ENCODE measurements at regions not wholly inside any gene's neighbourhood (a gene's known extent, or its start where the extent isn't known, plus 50 kb on each side); places are given as distances from the start of the nearest gene placed in this dataset.

GRCh38 chr11:11173316-11174025 is 179.6 kb downstream of the CSNK2A3 start:
- no peak for DNase-seq

GRCh38 chr11:11171854-11172253 is 181.2 kb downstream of the CSNK2A3 start:
- DNase-seq: no peak

DNA sequence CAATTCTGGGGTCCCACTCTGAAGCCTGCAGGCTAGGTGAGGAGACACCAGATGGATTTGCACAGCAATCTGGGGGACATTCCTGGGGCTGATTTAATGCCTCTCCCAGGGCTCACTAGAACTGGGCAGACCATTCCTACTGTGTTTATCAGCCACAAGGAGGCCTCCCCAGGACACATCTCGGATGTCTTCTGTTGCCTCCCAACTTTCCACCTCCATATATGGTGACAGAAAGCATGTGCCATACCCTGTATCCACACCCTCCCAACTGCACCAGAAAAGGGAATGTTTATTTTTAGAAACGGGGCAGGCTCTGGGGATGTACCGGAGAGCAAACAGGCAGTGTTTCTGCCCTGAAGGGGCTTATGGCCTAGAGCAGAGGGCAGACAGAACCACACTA is 181.8 kb downstream of the CSNK2A3 start:
- DNase-seq: no peak

DNA sequence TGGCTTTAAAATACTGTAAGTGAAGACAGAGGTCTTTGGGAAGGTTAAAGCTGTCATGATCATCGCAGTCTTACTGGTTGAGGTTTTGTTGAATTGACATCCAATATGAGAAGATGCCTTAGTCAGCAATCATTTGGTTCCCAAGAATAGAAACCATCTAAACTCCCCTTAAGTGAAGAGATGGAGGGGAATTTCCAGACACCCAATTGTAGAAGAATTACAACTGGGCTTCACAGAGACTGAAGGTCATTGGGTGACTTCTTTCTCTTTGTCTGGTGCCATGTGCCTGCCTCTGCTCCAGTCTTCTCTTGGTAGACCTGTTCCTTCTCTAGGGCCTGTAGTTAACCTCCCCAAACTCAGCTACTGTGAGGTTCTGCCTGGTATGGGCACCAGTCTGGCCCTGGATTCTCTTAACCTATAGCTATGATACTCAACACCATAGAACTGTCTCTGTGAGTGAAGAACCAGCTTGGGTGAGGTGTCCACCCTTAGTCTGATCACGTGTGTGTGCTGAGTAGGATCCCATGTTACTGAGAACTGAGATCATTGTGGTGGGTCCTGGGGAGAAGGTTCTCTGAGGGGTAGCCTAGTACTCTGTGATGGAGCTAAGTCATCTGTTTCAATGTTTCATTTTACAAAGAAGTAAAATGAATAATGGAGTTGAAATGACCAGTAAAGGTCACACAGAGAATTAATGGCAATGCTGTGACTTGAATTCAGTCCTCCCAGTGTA is 182.5 kb downstream of the CSNK2A3 start:
- DNase-seq: no peak

DNA sequence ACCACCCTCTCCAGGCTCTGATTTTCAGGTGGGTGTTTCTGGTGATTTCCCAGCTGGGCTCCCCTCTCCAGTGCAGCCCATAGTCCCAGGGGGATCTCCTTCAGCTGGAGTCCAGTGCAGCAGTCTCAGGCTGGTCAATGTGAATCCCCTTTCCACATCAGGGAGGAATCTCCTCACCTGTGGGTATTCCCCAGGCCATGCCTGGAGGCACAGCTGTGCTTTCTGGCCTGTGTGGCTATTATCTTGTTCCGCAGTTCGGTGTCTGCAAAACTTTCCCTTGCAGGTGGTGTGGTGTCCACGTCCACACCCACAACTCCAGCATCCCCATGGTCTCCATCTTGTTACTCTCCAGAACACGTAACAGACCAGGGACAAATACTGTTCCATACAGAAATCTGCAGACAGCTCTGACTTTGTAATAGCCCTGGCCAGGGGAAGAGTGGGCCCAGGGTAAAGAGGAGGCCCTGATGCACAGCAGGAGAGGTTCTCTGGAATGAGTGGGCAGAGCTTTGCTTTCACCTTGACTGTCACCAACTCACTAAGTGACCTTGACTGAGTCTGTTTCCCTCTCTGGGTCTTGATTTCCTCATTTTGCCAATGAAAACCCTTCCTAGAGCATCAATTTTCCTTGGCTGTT is 183.2 kb downstream of the CSNK2A3 start:
- DNase-seq: no peak

DNA sequence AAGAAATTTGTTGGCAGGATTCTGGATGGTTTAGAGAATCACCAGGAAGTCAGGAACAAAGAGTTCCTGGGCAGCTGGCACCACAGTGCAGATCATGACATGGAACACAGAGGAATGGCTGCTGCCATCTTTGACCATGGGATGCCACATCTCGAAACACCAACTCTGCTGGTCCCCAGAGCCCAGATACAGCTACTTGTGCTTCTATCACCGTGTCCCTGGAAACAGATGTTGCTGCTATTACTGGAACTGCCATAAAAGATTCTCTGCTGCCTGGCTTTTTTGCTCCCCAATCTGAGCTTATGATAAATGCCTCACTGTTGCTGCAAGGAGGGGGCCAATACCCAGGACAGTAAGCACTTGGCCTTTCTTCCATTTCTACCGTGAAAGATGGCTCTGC is 185.2 kb downstream of the CSNK2A3 start:
- DNase-seq: no peak

DNA sequence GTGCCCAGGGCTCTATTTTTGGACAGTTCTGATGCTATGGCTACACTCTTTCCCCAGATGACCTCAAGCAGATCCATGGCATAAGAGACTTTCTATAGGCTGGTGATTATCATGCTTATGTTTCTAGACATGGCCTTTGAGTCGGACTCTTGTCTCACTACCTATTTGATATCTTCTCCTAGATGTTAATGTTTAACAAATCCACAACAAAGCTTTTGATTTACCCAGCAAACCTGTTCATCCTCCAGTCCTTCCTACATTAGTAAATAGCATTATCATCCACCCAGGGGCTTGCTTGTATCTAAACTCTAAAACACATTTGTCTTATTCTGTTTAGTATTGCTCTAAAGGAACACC is 188.7 kb downstream of the CSNK2A3 start:
- no peak for DNase-seq

- DNase-seq: no peak
Measured at GRCh38 chr11:11163669-11164333, 189.2 kb downstream of the CSNK2A3 start.

- no peak for DNase-seq
Measured at GRCh38 chr11:11163236-11163635, 189.8 kb downstream of the CSNK2A3 start.

DNA sequence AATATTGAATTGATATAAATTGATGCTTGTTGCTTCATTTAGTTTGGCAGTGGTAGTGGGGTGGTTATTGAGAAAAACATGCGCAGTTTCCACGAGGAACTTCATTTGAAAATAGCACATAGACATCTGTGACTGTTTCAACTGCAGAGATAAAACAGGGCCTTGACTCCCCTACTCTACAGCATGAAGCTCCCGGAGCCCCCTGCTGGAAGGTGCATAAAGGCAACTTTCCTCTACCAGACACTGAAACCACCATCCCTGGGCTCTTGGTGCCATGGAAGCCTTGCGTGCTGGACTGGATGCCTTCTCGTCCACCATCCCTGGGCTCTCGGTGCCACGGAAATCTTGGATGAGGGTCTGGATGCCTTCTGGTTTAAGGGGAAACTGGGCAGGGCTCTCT is 195.9 kb downstream of the CSNK2A3 start:
- peak in 1 of 2 donors; percentile 7 for DNase-seq

GRCh38 chr11:11155962-11156815 is 196.9 kb downstream of the CSNK2A3 start:
- DNase-seq: no peak

GRCh38 chr11:11152877-11153276 is 200.2 kb downstream of the CSNK2A3 start:
- DNase-seq: no peak

DNA sequence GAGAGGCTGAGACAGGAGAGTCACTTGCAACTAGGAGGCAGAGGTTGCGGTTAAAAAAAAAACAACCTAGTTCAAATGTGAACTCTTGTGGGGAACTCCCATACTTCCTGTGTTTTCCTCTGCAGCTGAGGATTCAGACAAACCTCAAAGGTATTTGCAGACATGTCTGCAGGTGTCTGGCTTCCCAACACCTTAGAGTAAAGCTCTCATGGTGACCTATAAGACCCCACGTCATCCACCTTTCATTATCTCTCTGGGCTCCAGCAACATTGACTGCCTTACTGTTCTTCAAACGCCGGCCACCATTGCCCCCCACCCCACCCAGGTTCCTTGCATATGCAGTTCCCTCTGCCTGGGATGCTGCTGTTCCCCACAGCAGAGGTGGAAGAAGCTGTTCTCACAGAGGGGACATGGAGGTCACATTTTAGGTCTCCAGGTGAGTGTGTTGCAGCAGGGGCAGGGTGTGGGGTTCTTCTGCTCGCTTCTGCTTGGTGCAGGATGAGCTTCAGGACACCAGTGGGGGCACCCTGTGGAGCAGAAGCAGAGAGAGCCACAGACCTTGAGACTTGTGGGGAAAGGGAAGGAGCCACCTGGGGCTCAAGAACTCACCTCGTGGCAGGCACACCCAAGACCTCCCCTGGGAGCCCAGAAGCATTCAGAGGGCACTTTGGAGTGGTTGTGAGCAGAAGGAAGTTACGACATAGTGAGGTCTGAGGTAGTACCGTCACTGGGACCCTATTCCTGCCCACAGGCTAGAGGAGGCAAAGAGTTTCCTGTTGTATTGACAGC is 203.2 kb downstream of the CSNK2A3 start:
- DNase-seq: no peak

GRCh38 chr11:11148596-11148995 is 204.5 kb downstream of the CSNK2A3 start:
- DNase-seq: no peak

GRCh38 chr11:11148104-11148509 is 204.9 kb downstream of the CSNK2A3 start:
- no peak for DNase-seq

- no peak for DNase-seq
Measured at GRCh38 chr11:11146830-11147229, 206.2 kb downstream of the CSNK2A3 start.

GRCh38 chr11:11143849-11144248 is 209.2 kb downstream of the CSNK2A3 start:
- DNase-seq: no peak

GRCh38 chr11:11142430-11142829 is 210.6 kb downstream of the CSNK2A3 start:
- DNase-seq: no peak

DNA sequence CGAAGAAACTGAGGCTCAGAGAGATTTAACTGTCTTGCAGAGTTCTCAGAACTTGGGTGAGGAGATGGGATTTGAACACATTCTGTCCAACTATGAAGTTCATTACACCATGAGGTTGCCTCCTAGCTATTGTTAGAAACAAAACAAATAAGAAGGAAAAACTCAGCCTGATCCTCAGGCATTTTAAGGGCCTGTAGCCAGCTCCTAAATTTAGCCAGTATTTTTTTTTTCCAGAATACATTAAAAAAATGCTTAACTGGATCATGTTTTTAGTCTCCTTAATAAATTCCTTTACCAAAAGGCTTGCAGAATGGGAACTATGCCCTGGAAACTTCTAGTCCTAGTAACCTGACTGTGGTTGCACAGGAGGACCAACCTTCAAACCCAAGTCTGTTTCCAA is 212.0 kb downstream of the CSNK2A3 start:
- no peak for DNase-seq

DNA sequence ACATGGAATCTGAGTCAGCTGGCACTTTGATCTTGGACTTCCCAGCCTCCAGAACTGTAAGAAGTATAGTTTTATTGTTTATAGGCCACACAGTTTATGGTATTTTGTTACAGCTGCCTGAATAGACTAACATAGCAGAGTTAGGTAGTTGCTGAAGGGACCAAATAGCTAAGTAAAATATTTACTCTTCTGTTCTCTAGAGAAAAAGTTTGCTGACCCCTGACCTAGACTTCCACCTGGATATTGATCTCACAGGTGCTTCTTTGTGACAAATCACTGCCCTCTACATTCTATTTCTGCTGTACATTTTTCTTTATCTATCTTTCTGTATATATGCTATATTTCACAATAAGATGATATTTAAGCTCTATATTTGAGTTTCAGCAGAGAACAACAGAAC is 212.5 kb downstream of the CSNK2A3 start:
- no peak for DNase-seq

- DNase-seq: no peak
Measured at GRCh38 chr11:11137339-11137738, 215.7 kb downstream of the CSNK2A3 start.

All from bone marrow (tissue), 2 donors.